H7 (cell line): ENCODE measurements at regions not wholly inside any gene's neighbourhood (a gene's known extent, or its start where the extent isn't known, plus 50 kb on each side); places are given as distances from the start of the nearest gene placed in this dataset.

Source experiments
- DNase-seq: peaks from one replicate; pipeline ENCODE4 v3.0.0; 2012
- H3K27me3 ChIP-seq: 2 replicates; pipeline ENCODE4 v1.6.0; 2011; ENCODE audit warnings: mild to moderate bottlenecking, low read length; ENCODE audit not compliant: control insufficient read depth, insufficient read depth
- H3K36me3 ChIP-seq: replicated peaks from 2 replicates; pipeline ENCODE4 v1.5.1; 2011; ENCODE audit warnings: low read length; ENCODE audit not compliant: control insufficient read depth, insufficient read depth
- H3K4me3 ChIP-seq: 2 replicates; pipeline ENCODE4 v1.5.1; 2011; ENCODE audit warnings: low read depth, mild to moderate bottlenecking, control low read depth, low read length, moderate library complexity; ENCODE audit not compliant: insufficient read depth

DNA sequence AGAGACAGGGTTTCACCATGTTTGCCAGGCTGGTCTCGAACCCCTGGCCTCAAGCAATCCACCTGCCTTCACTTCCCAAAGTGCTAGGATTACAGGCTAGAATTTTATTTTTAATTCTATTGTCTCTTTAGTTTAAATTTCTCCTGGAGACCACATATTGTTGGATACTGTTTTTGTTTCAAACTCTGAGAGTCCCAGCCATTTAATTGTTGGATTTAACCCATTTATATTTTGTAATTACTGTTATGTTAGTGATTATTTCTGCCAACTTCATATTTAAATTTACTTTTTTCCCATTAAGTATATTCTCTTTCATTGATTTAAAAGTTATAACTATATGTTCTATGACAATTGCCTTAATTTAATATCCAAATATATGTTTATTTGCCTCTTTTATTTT is 185.6 kb downstream of the ZNF248 start:
- Histone ChIP-seq H3K4me3 (no peak overlapping the region), H3K27me3 (no peaks in the 10 kb centered on the region), H3K36me3 (no peaks in the 10 kb centered on the region)
- DNase-seq: no peak

DNA sequence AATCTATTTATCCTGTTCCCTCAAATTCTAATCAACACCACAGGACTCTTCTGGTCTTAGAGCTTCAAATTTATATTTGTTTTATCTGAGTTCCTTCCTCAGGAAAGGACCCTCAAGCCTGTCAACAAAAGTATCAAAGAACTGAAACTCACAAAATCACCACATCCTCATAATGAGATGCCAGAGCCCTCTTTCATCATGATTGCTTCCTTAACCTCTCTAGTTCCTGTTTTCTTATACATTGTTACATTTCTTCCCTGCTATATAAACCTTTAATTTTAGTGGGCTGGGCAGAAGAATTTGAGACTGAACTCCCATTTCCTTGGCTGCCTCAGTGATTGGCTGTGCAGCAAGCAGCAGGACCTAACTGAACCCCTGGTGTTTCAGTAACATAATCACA is 189.7 kb downstream of the ZNF248 start:
- Histone ChIP-seq H3K27me3 (no peaks in the 10 kb centered on the region), H3K4me3 (no peak overlapping the region), H3K36me3 (no peaks in the 10 kb centered on the region)
- DNase-seq: no peak

DNA sequence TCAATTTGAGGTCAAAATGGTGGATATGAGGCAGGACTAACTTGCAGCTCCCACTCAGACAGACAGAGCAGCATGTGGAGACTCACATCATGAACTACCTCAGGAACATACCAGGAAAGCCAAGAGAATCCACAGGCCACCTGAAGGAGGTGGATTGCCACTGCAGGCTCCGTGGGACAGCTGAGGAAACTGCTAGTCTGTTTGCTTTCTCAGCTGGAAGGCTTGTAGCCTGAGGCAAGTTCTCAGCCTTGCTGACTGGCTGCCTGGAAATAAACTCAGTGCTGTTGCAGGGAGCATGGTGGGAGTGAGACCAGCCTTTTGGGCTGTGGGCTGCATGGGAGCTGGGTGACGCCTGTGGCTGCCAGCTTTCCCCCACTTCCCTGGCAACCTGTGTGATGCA is 202.9 kb downstream of the ZNF248 start:
- no peak for DNase-seq
- no peaks in the 10 kb centered on the region for H3K36me3 ChIP-seq
- H3K4me3 ChIP-seq: no peak overlapping the region
- no peaks in the 10 kb centered on the region for H3K27me3 ChIP-seq

DNA sequence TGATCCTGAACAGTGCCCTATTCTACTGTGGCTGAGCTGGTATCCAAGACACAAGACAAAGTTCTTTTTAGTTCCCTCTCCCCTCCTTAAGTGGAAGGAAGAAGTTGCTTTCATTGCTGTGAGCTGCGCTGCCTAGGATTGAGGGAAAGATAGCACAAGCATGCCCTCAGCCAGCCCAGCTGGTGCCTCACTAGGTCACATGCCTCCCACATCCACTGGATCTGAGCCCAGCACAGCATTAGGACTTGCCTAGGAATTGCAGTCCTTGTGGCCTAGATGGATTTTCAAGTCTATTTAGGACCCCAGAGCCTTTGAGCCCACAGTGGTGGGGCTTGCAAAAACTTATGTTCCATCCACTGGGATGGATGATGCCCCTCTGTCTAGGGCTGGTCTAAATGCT is 214.2 kb downstream of the ZNF248 start:
- Histone ChIP-seq H3K4me3 (no peak overlapping the region), H3K27me3 (no peaks in the 10 kb centered on the region), H3K36me3 (no peaks in the 10 kb centered on the region)
- no peak for DNase-seq

DNA sequence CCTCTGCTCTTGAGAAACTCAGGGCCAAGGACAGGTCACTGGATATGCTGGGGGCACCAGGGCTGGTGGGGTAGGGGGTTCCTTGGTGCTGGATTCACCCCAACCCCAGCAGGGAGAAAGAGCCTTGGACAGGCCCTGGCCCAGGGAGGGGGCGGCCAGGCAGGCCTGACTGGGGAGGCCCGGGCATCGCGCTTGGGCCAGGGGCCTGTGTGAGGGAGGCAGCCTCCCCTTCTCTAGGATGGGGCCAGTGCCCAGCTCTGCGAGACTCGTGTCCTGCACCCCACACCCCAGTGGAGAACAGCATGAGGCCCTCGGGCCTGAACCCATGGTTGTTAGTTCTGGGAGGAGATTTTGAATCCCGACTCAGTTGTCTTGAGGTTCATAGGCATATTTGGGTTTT is 217.1 kb downstream of the ZNF248 start:
- no peaks in the 10 kb centered on the region for H3K36me3 ChIP-seq

DNA sequence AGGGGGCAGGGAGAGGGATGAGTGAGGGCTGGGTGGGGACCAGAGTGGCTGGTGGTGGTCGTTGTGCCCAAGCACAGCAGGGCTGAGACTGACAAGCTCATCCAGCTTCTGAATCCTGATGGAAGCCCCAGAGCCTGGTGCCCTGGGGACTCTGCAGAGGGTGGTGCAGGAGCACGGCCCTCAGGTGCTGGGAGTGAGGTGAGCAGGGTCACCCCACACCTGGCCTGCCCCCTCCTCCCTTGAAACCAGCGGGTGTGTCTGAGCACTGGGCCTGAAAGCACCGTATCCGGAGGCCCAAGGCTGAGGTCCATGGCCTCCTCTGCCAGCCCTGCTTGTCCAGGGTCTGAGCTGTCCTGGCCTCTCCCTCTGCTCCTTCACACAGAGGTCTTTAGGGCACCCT is 218.2 kb downstream of the ZNF248 start:
- Histone ChIP-seq H3K36me3 (no peaks in the 10 kb centered on the region), H3K4me3 (no peak overlapping the region), H3K27me3 (no peaks in the 10 kb centered on the region)
- DNase-seq: no peak

More for the DNA sequence above, 217.1 kb downstream of the ZNF248 start:
- no peak for DNase-seq
- no peaks in the 10 kb centered on the region for H3K27me3 ChIP-seq
- no peak overlapping the region for H3K4me3 ChIP-seq

GRCh38 chr10:37638569-37638968 is 218.8 kb downstream of the ZNF248 start:
- DNase-seq: no peak
- no peaks in the 10 kb centered on the region for H3K27me3 ChIP-seq
- no peak overlapping the region for H3K4me3 ChIP-seq
- H3K36me3 ChIP-seq: no peaks in the 10 kb centered on the region

DNA sequence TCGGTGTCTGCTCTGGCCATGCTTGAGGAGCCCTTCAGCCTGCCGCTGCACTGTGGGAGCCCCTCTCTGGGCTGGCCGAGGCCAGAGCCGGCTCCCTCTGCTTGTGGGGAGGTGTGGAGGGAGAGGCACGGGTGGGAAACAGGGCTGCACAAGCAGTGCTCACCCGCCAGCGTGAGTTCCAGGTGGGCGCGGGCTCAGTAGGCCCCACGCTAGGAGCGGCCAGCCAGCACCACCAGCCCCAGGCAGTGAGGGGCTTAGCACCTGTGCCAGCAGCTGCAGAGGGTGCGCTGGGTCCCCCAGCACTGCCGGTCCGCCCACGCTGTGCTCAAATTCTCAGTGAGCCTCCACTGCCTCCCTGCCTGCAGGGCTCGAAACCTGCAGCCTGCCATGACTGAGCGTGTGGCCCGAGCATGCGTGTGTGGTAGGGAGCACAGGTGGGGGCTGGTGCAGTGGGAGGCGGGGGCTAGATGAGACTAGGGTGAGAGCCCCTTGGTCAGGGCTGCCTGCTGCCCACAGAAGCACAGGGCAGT is 223.0 kb downstream of the ZNF248 start:
- no peaks in the 10 kb centered on the region for H3K27me3 ChIP-seq

GRCh38 chr10:37632641-37633040 is 224.8 kb downstream of the ZNF248 start:
- Histone ChIP-seq H3K4me3 (no peak overlapping the region), H3K27me3 (no peaks in the 10 kb centered on the region), H3K36me3 (no peaks in the 10 kb centered on the region)
- DNase-seq: no peak

More for the DNA sequence above, 223.0 kb downstream of the ZNF248 start:
- DNase-seq: no peak
- H3K4me3 ChIP-seq: no peak overlapping the region
- H3K36me3 ChIP-seq: no peaks in the 10 kb centered on the region

- Histone ChIP-seq H3K36me3 (no peaks in the 10 kb centered on the region), H3K27me3 (no peaks in the 10 kb centered on the region), H3K4me3 (no peak overlapping the region)
- DNase-seq: no peak
These were observed 233.9 kb downstream of the ZNF248 start for GRCh38 chr10:37623506-37623905.

DNA sequence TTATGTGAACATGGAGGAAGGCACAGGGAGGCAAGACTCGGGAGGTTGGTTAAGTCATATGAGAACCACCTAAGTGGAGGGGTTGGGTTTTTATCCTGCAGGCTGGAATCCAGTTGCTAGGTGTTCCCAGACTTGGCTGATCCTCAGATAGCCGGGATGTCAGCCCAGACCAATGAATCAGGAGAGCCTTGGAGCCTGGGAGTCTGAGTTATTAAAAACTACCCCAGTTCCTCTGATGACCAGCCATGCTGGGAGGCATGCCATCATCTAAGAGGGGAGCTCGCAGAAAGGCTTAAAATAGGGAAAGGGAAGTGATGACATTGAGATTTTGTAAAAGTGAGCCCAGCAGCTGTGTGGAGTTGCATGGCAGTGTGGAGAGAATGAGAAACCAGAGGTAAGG is 238.1 kb downstream of the ZNF248 start:
- Histone ChIP-seq H3K4me3 (no peak overlapping the region), H3K27me3 (no peaks in the 10 kb centered on the region), H3K36me3 (no peaks in the 10 kb centered on the region)
- no peak for DNase-seq

GRCh38 chr10:37588299-37588698 is 269.1 kb downstream of the ZNF248 start:
- Histone ChIP-seq H3K36me3 (no peaks in the 10 kb centered on the region), H3K4me3 (no peak overlapping the region), H3K27me3 (no peaks in the 10 kb centered on the region)
- no peak for DNase-seq

DNA sequence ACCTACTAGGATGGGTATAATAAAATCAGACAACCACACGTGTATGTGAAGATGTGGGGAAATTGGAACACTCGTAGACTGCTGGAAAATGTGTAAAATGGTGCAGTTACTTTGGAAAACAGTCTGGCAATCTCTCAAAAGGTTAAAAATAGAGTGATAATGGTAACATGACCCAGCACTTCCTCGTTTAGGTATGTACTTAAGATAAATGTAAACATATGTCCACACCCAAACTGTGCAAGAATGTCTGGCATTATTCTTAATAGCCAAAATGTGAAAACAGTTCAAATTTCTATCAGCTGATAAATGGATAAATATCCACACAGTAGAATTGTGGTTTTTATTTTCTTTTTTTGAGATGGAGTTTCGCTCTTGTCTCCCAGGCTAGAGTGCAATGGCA is 272.8 kb downstream of the ZNF248 start:
- no peak overlapping the region for H3K4me3 ChIP-seq
- no peak for DNase-seq
- no peaks in the 10 kb centered on the region for H3K27me3 ChIP-seq
- H3K36me3 ChIP-seq: no peaks in the 10 kb centered on the region

- Histone ChIP-seq H3K4me3 (no peak overlapping the region), H3K27me3 (no peaks in the 10 kb centered on the region), H3K36me3 (no peaks in the 10 kb centered on the region)
- DNase-seq: no peak
These were observed 275.2 kb downstream of the ZNF248 start for GRCh38 chr10:37582237-37582636.

DNA sequence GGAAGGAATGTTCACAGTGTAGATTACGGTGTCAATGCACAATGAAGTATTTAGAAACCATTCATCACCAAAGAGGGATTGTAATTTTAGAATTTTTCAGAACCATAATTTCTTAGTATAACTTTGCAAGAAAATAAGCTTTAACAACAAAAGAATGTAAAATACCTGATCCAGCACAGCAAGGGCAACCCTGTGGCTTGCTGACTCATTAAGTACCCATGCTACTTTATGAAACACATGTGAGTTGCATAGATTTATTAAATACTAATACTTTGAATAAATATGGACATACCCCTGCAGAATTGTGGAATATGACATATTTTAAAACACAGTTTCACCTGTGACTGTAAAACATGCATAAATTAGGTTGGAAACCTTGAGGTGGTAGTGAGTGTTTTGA is 281.3 kb downstream of the ZNF248 start:
- Histone ChIP-seq H3K27me3 (no peaks in the 10 kb centered on the region), H3K4me3 (no peak overlapping the region), H3K36me3 (no peaks in the 10 kb centered on the region)
- DNase-seq: no peak

- Histone ChIP-seq H3K36me3 (no peaks in the 10 kb centered on the region), H3K27me3 (no peaks in the 10 kb centered on the region), H3K4me3 (no peak overlapping the region)
- DNase-seq: no peak
These were observed 285.2 kb downstream of the ZNF248 start for GRCh38 chr10:37572206-37572605.
